ENCODE measurements at regions not wholly inside any gene's neighbourhood (a gene's known extent, or its start where the extent isn't known, plus 50 kb on each side); places are given as distances from the start of the nearest gene placed in this dataset.

- DNase-seq = peak; percentile 72
- H3K36me3 ChIP-seq (ENCODE audit: low read depth) = no peaks in the 10 kb centered on the region
- H3K27me3 ChIP-seq (replicated peaks; ENCODE audit: insufficient read depth) = peaks cover 23% of the 10 kb centered on the region
- H3K9me2 ChIP-seq (ENCODE audit: insufficient read depth) = no peaks in the 10 kb centered on the region
- no peaks in the 10 kb centered on the region for H3K4me1 ChIP-seq (ENCODE audit: insufficient read depth)
- in situ Hi-C loops (cut with MboI) = no loop called here
- TF ChIP-seq EZH2 (IDR thresholded peaks at IDR 0.05; ENCODE audit: insufficient read depth, poor library complexity, severe bottlenecking) (no peak), EZH2phosphoT487 (IDR thresholded peaks at IDR 0.05; ENCODE audit: insufficient read depth, low read depth) (no peak)
- no peaks in the 10 kb centered on the region for H3K79me2 ChIP-seq (ENCODE audit: insufficient read depth)
- no peaks in the 10 kb centered on the region for H4K20me1 ChIP-seq (ENCODE audit: insufficient read depth)
- peak overlapping the region; percentile 72 for H3K4me2 ChIP-seq (ENCODE audit: unreplicated experiment)
- no peaks in the 10 kb centered on the region for H3K9me3 ChIP-seq (ENCODE audit: low read depth)
- H3K4me3 ChIP-seq = no peak overlapping the region
- H3K9ac ChIP-seq = no peak overlapping the region
- H3K27ac ChIP-seq = no peak overlapping the region
- H3F3A ChIP-seq (ENCODE audit: insufficient read depth) = no peaks in the 10 kb centered on the region
- 15 to 16% methylated on average over 30 to 31 of the region's 31 CpGs for WGBS, 2 experiments (ENCODE audit: low coverage in 1 of 2, low lambda C conversion rate in 2 of 2, missing lambda C conversion rate in 2 of 2)
- no peak overlapping the region for H2AFZ ChIP-seq
These were observed 90.6 kb downstream of the RPS6KA4 start for GRCh38 chr11:64449381-64450167.

DNA sequence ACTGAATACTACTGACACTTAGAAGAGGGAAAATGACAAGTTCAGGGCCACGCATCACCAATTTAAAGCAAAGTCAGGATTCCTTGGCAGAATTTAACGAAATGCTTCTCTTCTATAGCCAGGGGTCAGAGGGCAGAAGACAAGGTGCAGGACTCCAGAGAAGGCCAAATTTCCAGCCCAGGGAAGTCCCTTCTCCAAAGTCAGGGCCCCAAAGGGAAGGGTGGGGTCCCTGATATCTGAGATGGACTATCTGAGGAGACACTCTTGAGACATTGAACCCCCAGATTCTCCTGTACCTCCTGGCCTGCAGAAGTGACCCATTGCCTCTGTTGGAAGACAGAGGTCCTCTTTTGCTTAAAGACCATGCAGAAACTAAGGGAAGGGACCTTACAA is 91.2 kb downstream of the RPS6KA4 start:
- H4K20me1 ChIP-seq (ENCODE audit: insufficient read depth) = no peaks in the 10 kb centered on the region
- peaks cover 28% of the 10 kb centered on the region for H3K27me3 ChIP-seq (replicated peaks; ENCODE audit: insufficient read depth)
- no peaks in the 10 kb centered on the region for H3K4me1 ChIP-seq (ENCODE audit: insufficient read depth)
- H3K36me3 ChIP-seq (ENCODE audit: low read depth) = no peaks in the 10 kb centered on the region
- TF ChIP-seq EZH2 (IDR thresholded peaks at IDR 0.05; ENCODE audit: insufficient read depth, poor library complexity, severe bottlenecking) = no peak
- TF ChIP-seq EZH2phosphoT487 (IDR thresholded peaks at IDR 0.05; ENCODE audit: insufficient read depth, low read depth) = no peak
- no peaks in the 10 kb centered on the region for H3F3A ChIP-seq (ENCODE audit: insufficient read depth)
- H3K4me3 ChIP-seq = no peak overlapping the region
- no peak overlapping the region for H3K4me2 ChIP-seq (ENCODE audit: unreplicated experiment)
- H3K27ac ChIP-seq = no peak overlapping the region
- no peak overlapping the region for H3K9ac ChIP-seq
- no peaks in the 10 kb centered on the region for H3K9me2 ChIP-seq (ENCODE audit: insufficient read depth)
- in situ Hi-C loops (cut with MboI) = no loop called here
- no peaks in the 10 kb centered on the region for H3K9me3 ChIP-seq (ENCODE audit: low read depth)
- no peak for DNase-seq
- WGBS, 2 experiments (ENCODE audit: low coverage in 1 of 2, low lambda C conversion rate in 2 of 2, missing lambda C conversion rate in 2 of 2) = 78 to 92% methylated on average over 2 of the region's 2 CpGs
- no peak overlapping the region for H2AFZ ChIP-seq
- no peaks in the 10 kb centered on the region for H3K79me2 ChIP-seq (ENCODE audit: insufficient read depth)

- 47 to 60% methylated on average over 7 of the region's 7 CpGs for WGBS, 2 experiments (ENCODE audit: low coverage in 1 of 2, low lambda C conversion rate in 2 of 2, missing lambda C conversion rate in 2 of 2)
- in situ Hi-C loops (cut with MboI) = no loop called here
- H3K27me3 ChIP-seq (replicated peaks; ENCODE audit: insufficient read depth) = peaks cover 24% of the 10 kb centered on the region
- TF ChIP-seq EZH2phosphoT487 (IDR thresholded peaks at IDR 0.05; ENCODE audit: insufficient read depth, low read depth) (no peak), EZH2 (IDR thresholded peaks at IDR 0.05; ENCODE audit: insufficient read depth, poor library complexity, severe bottlenecking) (no peak)
- H3F3A ChIP-seq (ENCODE audit: insufficient read depth) = no peaks in the 10 kb centered on the region
- no peaks in the 10 kb centered on the region for H3K9me2 ChIP-seq (ENCODE audit: insufficient read depth)
- H3K4me3 ChIP-seq = no peak overlapping the region
- no peaks in the 10 kb centered on the region for H3K36me3 ChIP-seq (ENCODE audit: low read depth)
- DNase-seq = no peak
- no peaks in the 10 kb centered on the region for H3K9me3 ChIP-seq (ENCODE audit: low read depth)
- no peak overlapping the region for H3K4me2 ChIP-seq (ENCODE audit: unreplicated experiment)
- H2AFZ ChIP-seq = no peak overlapping the region
- no peak overlapping the region for H3K9ac ChIP-seq
- no peaks in the 10 kb centered on the region for H3K79me2 ChIP-seq (ENCODE audit: insufficient read depth)
- H4K20me1 ChIP-seq (ENCODE audit: insufficient read depth) = no peaks in the 10 kb centered on the region
- H3K27ac ChIP-seq = no peak overlapping the region
- H3K4me1 ChIP-seq (ENCODE audit: insufficient read depth) = no peaks in the 10 kb centered on the region
These were observed 92.9 kb downstream of the RPS6KA4 start for GRCh38 chr11:64451856-64452255.

DNA sequence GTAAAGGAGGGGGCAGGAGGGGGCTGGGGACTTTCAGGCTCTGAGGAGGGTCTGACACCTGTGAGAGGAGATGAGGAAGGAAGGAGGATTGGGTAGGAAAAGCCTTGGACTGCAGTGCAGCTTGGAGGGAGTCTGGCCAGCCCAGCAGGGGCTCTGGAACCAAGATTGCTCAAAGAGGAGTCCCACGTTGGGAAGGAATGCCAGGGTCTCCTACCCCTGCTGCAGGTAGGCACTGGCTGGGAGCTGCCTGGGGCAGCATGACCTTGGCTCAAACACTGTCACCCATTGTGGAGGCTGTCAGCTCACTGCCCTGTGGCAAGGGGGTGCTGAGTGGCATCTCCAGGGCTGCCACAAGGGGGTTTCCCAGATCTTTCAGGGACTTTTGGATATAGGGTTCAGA is 94.5 kb downstream of the RPS6KA4 start:
- WGBS, 2 experiments (ENCODE audit: low coverage in 1 of 2, low lambda C conversion rate in 2 of 2, missing lambda C conversion rate in 2 of 2) = 0% methylated on average over 1 of the region's 1 CpG
- no peaks in the 10 kb centered on the region for H3K79me2 ChIP-seq (ENCODE audit: insufficient read depth)
- no peak for DNase-seq
- no peaks in the 10 kb centered on the region for H3K9me2 ChIP-seq (ENCODE audit: insufficient read depth)
- H4K20me1 ChIP-seq (ENCODE audit: insufficient read depth) = no peaks in the 10 kb centered on the region
- peaks cover 11% of the 10 kb centered on the region for H3K27me3 ChIP-seq (replicated peaks; ENCODE audit: insufficient read depth)
- H3F3A ChIP-seq (ENCODE audit: insufficient read depth) = no peaks in the 10 kb centered on the region
- H2AFZ ChIP-seq = no peak overlapping the region
- no peak overlapping the region for H3K9ac ChIP-seq
- H3K4me1 ChIP-seq (ENCODE audit: insufficient read depth) = no peaks in the 10 kb centered on the region
- no peaks in the 10 kb centered on the region for H3K36me3 ChIP-seq (ENCODE audit: low read depth)
- H3K4me3 ChIP-seq = no peak overlapping the region
- no peak for TF ChIP-seq EZH2phosphoT487 (IDR thresholded peaks at IDR 0.05; ENCODE audit: insufficient read depth, low read depth)
- TF ChIP-seq EZH2 (IDR thresholded peaks at IDR 0.05; ENCODE audit: insufficient read depth, poor library complexity, severe bottlenecking) = no peak
- H3K4me2 ChIP-seq (ENCODE audit: unreplicated experiment) = no peak overlapping the region
- no peaks in the 10 kb centered on the region for H3K9me3 ChIP-seq (ENCODE audit: low read depth)
- no peak overlapping the region for H3K27ac ChIP-seq
- in situ Hi-C loops (cut with MboI) = no loop called here
